NCI-H748 treated with DMSO at 0.1 percent for 48 hours (cell line): ENCODE measurements at regions not wholly inside any gene's neighbourhood (a gene's known extent, or its start where the extent isn't known, plus 50 kb on each side); places are given as distances from the start of the nearest gene placed in this dataset.
"Not testable (repeated sequence)": the region's sequence is repeated elsewhere in the genome, so short reads cannot be mapped to it uniquely, and the experiment has no call there.

Source experiments
- DNase-seq: peaks from one replicate; lab custom pipeline; 2025; lab: John Stamatoyannopoulos, UW

DNA sequence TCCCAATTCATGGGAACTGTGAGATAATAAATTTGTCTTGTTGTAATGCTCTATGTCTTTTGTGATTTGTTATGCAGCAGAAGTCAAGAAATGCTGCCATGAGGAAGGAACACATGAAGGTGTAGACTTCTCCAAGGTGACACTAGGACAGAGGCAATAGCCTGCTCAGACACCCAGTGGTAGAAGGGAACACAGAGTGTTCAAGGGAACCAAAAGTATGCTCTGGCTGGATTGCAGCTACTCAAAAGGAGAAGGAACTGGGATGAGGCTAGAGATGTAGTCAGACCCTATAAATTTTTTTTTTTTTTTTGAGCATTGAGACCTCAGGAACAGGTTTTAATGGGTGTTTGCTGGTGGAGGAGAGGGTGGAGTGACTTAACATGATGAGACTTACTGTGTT, 232.5 kb downstream of the PARP8 start:
- no peak for DNase-seq

DNA sequence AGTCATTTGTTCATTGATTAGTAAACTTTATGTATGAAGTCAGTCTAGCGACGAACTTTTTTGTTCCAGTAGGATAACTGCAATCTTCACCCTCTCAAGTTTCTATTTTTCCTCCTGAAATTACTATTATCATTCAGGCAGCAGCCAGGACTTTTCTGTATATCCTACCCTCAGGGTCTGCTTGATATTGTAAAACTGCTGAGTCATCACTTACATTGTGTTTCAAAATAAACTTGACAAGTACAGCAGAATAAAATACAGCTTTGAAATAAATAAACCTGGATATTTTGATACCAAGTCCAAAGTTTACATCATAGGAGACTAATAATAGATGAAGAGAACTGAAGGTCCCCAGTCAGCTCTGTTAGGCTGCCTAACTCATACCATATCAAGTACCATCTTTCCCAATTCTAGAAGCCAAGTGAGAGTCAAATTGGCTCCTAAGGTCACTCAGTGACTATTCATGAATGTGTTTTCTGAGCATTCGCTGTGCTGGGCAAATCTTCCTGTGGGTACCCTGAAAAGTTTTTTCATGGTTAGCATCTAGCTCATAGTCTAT, 234.6 kb downstream of the PARP8 start:
- DNase-seq, result no peak

- no peak for DNase-seq
Measured at GRCh38 chr5:50903651-50904050, 237.2 kb downstream of the PARP8 start.

DNA sequence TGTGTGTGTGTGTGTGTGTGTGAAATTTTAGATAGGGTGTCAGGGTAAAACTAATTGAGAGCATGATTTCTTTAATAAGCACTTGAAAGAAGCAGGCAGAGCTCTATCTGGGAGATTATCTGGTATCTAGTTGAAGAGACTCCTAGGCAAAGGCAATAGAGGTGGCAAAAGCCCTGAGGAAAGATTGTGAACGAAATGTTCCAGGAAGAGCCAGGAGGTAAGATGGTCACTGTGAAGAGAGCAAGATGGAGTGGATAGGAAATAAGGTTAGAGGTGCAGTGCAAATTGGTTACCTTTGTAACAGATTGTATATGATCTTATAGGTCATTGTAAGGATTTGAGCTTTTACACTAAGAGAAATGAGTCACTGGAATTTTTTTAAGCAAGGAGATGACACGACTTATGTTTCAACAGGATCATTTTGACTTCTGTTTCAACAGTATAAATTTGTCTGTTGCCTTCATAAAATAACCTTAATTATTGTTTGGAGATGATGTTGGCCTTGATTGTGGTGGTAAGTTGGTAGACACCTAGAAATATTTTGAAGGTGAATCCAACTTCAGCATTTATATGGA, 239.6 kb downstream of the PARP8 start:
- DNase-seq, result no peak

DNA sequence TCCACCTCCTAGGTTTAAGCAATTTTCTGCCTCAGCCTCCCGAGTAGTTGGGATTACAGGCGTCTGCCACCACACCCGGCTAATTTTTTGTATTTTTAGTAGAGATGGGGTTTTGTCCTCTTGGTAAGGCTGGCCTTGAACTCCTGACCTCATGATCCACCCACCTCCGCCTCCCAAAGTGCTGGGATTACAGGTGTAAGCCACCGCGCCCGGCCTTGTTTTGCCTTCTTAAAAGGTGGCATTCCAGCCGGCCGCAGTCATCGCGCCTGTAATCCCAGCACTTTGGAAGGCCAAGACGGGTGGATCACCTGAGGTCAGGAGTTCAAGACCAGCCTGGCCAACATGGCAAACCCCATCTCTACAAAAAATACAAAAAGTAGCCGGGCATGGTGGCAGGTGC, 253.7 kb downstream of the PARP8 start:
- not testable (repeated sequence) for DNase-seq

DNA sequence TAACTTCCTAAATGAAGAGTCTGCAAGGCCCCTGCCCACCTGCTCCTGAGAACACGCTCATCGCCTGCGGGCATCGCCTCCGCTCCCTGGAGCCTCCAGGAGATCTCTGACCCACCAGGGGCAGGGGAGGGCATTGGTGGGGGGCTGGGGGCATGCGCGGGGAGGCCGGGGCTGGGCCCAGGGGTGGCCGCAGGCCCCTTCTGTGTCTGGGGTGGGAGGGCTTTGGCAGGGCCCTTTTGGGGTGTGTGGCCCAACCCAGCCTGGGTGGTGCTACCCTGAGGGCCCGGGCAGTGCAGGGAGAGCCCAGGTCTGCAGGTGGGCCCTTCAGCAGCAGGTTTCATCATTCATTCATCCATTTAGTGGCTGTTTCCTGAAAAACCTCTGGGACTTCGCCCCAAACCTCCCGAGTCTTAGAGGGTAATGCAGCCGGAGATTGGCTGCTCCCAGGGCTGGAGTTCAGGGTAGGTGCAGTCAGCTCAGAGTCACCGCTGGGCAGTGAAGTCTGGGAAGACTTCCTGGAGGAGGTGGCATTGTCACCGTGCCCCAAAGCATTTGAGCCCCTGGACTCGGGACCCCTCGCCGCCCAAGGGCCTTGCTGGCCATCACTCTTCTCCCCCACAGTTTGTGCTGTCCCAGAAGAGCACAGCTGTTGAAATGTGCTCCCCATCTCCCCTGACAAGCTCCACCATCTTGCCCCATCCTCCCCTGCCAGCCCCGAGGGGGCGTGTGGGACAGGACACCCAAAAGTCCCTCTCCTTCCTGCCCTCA, 255.1 kb downstream of the PARP8 start:
- no peak for DNase-seq

DNA sequence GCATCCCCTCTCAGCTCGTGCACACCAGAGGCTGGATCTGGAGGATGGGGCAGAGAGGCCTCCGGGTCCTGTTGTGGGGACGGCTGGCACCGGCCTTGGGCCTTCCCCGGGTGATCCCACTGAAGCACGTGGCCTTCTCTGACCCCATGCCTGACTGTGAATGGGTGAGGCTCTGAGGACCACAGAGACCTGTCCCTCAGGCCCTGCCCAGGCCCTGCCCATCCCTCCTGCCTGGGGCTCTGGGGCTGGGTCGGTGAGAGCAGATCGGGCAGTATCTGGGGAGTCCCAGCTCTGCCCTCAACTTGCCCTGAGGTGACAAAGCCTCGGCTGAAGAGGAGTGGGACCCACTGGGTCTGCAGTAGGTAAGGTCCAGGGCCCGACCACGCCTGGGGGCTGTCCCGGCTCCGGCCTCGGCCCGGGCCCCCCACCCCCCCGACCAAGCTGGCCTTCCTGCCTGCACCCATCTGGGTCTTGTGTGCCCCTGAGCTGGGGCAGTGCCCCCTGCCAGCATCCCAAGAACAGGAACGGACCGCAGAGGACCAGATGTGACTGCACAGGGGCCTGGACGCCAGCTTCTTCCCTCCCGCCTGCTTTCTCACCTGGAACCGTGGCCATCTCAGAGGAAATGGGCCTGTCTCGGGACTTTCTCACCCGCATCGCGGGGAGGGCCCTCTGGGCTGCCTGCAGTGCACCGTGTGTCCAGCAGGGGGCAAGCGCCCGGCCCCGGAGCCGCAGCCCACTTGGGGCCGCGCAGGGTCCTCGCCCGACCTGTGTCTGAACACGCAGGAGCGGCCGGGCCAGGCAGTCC, 255.9 kb downstream of the PARP8 start:
- not testable (repeated sequence) for DNase-seq

DNA sequence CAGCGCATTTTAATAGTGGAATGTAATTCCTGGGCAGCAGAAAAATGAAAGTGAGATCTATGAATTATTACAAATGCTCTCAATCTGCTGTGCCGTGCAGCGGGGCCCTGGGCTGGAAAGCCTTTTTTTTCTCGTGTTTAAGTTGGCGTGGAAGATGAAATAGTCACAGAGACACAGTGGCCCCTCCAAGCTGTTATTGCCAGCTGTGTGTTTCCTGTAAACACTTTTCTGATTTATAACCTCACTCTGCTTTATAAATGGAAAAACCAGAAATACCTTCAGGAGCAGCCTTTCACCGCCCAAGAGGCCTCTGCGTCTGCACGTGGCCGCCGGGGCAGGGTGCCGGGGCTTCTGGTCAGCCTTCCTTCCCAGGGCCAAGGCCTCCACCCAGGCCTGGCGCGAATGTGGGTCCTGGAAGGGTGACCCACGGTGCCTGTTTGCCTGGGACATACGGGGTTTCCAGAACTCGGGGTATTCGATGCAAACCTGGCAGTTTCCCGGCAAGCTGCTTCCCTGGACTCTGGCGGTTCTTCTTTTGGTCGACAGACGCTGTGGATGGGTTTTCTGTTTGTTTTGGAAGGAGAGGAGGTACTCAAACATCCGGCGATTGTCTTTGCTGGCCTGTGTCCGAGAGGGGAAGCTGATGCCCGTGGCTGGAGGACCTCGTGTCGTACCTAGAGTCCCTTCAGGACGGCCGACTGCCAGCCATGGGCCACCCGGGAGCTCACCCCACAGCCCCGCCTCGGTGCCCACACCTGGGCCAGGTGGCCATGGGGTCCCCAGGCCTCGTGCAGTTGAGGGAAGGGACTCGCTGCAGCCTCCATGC, 256.7 kb downstream of the PARP8 start:
- DNase-seq, result no peak

- DNase-seq, result no peak
Measured at GRCh38 chr5:50923768-50924494, 257.5 kb downstream of the PARP8 start.

DNA sequence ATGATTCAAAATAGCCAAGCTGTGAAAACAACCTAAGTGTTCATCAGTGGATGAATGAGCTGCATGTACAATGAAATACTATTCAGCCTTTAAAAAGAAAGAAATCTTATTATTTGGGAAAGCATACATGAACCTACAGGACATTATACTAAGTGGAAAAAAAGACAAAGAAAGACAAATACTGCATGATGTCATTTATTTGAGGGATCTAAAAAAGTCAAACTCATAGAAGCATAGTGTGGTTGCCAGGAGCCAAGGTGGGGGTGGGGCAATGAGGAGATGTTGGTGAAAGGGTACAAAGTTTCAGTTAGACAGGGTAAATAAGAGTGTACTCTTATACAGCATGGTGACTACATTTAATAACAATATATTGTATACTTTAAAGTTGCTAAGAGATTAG, 261.5 kb downstream of the PARP8 start:
- no peak for DNase-seq

GRCh38 chr5:50929174-50929573, 262.7 kb downstream of the PARP8 start:
- DNase-seq, result no peak

DNA sequence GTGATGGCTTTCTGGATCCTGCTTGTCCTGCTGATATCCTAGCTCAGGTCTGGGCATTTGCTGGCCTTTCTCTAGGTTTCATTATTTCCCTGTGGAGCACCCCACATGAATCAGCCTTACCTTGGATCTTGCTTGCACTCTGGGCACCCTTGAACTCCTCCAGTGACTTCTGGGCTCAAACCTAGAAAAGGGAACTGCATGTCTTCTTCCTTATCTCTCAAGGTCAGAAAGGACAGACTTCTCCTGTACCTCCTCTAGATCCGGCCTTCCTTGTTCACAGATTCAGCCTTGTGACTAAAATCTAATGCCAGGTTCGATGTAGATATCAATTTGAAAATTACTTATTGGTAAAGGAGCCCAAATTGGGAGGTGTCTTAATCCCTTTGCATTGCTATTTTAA, 267.9 kb downstream of the PARP8 start:
- DNase-seq, result no peak

DNA sequence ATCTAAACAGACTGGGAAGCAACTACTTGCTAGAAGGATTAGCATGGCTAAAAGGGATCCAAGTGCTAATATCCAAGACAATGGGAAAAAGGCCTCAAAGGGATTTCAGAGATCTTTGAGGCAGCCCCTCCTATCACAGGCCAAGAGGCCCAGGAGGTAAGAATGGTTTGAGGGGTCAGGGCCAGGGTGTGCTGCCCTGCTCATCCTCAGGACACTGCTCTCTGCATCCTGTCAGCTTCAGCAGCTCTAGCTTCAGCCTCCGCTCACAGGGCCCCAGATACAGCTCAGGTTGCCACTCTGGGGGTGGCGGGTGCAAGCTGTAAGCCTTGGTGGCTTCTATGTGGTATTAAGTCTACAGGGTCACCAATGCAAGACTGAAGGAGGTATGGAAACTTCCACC, 278.7 kb downstream of the PARP8 start:
- DNase-seq, result no peak

- peak; percentile 75 for DNase-seq
Measured at GRCh38 chr5:50947906-50948683, 281.7 kb downstream of the PARP8 start.

GRCh38 chr5:50953290-50953689, 286.9 kb downstream of the PARP8 start:
- no peak for DNase-seq

GRCh38 chr5:50958852-50959457, 292.5 kb downstream of the PARP8 start:
- peak; percentile 76 for DNase-seq

- DNase-seq, result peak; percentile 91
Measured at GRCh38 chr5:50962934-50963872, 296.8 kb downstream of the PARP8 start.

DNA sequence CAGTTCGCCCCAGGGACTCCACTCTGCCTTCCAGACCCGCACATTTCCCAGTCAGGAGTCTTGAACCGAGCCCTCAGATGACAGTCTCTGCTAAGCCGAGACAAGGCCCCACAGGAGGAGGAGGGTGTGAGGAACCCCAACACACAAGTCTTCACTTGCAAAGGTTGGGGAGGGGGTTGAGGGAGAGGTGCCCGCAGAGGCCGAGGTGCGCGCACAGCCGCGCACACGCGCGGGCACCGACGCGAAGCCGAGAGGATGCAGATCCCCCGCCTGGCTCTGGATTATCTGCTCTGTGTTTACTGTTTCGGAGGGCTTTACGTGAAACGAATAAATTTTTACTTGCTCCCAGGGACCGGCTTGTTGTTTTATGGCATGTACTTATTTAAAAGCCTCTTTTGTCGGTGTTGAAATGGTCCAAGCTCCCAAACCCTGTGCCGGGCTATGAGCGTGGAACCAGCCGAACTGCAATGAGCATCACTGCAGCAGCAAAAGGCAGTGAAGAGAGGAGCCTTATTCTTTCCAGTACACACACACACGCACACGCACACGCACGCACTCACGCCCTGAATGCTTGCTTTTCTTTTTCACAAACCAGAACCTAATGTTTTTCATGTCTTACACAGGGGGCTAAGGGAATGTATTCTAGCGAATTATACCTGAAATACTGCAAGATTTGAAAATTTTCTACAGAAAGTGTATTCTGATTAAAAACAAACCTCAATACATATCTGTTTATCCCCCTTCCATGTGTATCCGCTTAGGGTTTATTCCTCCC, 297.7 kb downstream of the PARP8 start:
- DNase-seq, result peak; percentile 81
